ENCODE measurements at regions not wholly inside any gene's neighbourhood (a gene's known extent, or its start where the extent isn't known, plus 50 kb on each side); places are given as distances from the start of the nearest gene placed in this dataset.

DNA sequence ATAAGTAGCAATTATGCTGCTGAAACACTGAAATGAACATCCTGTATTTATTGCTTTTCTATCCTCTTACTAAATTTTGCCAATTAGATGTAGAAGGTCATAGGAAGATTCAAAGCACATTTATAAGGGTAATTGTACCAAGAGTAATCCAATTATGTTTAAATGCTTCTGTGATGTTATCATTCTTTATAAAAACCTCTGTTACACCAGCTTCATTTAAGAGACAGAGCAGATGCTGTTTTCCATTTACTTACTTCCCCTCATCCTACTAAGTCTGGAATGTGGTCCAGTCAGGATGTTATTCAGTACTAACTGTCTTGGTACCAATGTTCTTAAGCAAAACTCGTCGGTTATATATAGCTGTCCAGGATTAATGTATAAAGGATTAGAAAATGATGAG, 539.6 kb downstream of the PDHA2 start:
- DNase-seq (ENCODE audit: low spot score): no peak
- TF ChIP-seq, protein P1, sequence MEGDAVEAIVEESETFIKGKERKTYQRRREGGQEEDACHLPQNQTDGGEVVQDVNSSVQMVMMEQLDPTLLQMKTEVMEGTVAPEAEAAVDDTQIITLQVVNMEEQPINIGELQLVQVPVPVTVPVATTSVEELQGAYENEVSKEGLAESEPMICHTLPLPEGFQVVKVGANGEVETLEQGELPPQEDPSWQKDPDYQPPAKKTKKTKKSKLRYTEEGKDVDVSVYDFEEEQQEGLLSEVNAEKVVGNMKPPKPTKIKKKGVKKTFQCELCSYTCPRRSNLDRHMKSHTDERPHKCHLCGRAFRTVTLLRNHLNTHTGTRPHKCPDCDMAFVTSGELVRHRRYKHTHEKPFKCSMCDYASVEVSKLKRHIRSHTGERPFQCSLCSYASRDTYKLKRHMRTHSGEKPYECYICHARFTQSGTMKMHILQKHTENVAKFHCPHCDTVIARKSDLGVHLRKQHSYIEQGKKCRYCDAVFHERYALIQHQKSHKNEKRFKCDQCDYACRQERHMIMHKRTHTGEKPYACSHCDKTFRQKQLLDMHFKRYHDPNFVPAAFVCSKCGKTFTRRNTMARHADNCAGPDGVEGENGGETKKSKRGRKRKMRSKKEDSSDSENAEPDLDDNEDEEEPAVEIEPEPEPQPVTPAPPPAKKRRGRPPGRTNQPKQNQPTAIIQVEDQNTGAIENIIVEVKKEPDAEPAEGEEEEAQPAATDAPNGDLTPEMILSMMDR (IDR thresholded peaks at IDR 0.05; ENCODE audit: borderline replicate concordance, control extremely low read depth, extremely low read depth, insufficient read depth, missing control alignments): no peak
- in situ Hi-C loops (cut with MboI; ENCODE audit: low sequenced_read_pairs, unreplicated experiment): no loop called here

DNA sequence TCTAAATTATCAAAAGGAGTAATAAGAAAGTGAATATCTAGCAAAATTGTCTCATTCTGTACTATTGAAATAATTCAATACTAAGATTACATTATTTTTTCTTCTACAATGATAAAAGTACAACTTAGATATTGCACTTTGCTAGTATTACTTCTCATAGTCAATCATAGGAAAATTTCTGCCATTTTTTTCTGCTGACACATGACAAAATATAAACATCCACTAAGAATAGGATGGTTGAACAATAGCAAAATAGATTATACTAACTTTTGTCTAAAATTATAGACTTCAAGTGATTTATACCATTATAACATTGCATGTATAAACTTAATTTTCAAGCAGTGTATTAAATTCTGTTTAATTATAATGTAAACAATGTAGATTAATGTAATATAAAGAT, 540.2 kb downstream of the PDHA2 start:
- TF ChIP-seq, protein P1 (IDR thresholded peaks at IDR 0.05; ENCODE audit: borderline replicate concordance, control extremely low read depth, extremely low read depth, insufficient read depth, missing control alignments): no peak
- in situ Hi-C loops (cut with MboI; ENCODE audit: low sequenced_read_pairs, unreplicated experiment): no loop called here
- no peak for DNase-seq (ENCODE audit: low spot score)

DNA sequence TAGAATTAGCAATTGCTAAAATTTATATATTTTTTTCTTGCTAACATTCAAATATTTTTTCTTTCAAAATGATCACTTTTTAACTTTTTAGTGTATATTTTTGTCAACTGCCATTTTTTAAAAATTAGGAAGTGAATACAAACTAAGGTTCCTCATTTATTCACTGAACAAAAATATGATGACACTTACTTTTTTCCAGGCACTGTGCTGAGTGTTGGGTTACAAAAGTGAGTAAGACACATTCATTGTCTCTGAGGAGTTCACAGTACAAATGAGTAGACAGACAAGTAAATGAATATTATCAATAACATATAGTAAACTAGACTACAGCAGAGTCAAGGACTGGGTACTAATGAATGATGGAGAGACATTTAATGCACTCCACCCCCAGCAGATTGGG, 543.5 kb downstream of the PDHA2 start:
- in situ Hi-C loops (cut with MboI; ENCODE audit: low sequenced_read_pairs, unreplicated experiment): no loop called here
- TF ChIP-seq, protein P1 (IDR thresholded peaks at IDR 0.05; ENCODE audit: borderline replicate concordance, control extremely low read depth, extremely low read depth, insufficient read depth, missing control alignments): no peak
- DNase-seq (ENCODE audit: low spot score): no peak

DNA sequence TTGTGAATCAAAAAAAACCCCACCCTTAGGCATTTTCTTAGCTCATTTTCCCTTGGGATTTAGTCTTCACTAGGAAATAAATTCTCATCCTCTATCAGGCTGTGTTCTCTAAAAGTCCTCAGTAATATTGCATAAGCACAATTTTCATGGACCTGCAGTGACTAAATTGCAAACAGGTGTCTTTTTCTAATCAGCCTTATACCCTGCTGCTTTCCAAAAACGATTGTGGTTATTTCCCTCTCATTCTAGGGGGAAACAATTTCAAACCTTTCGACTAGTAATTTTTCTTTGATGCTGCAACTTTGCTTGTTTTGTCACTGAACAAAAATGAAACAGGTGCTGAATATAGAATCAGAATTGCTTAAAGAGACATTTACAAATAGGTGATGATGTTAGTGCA, 549.9 kb downstream of the PDHA2 start:
- DNase-seq (ENCODE audit: low spot score): no peak
- TF ChIP-seq, protein P1 (IDR thresholded peaks at IDR 0.05; ENCODE audit: borderline replicate concordance, control extremely low read depth, extremely low read depth, insufficient read depth, missing control alignments): no peak
- in situ Hi-C loops (cut with MboI; ENCODE audit: low sequenced_read_pairs, unreplicated experiment): no loop called here

DNA sequence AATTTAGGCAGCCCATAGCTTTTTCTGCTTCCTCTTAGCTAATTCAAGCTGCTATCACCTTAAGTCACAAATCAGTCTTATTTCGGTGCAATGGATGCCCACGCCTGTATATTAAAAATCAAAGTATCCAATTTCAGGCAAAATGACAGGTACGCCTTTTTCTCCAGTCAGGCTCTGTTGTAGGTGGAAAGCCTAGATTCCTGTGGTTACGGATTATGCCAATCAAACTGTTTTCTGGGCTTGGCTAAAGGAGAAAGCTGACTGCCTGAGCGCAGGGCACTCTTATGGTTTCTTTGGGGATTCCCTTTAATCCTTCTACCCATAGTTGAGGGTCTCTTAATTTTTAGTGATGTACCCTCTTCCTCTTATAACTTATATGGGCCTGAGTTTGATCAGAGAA, 550.5 kb downstream of the PDHA2 start:
- TF ChIP-seq, protein P1 (IDR thresholded peaks at IDR 0.05; ENCODE audit: borderline replicate concordance, control extremely low read depth, extremely low read depth, insufficient read depth, missing control alignments): no peak
- no peak for DNase-seq (ENCODE audit: low spot score)
- in situ Hi-C loops (cut with MboI; ENCODE audit: low sequenced_read_pairs, unreplicated experiment): no loop called here

DNA sequence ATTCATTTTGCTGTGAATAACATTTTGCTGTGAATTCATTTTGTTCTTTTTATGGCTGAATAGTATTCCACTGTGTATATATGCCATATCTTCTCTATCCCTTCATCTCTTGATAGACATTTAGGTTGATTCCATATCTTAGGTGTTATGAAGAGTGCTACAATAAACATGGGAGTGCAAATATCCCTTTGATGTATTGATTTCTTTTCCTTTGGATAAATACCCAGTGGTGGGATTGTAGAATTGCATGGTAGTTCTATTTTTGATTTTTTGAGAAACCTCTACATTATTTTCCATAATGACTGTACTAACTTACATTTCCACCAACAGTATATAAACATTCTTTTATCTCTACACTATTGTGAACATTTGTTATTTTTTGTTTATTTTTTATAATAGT, 555.9 kb downstream of the PDHA2 start:
- in situ Hi-C loops (cut with MboI; ENCODE audit: low sequenced_read_pairs, unreplicated experiment): no loop called here
- DNase-seq (ENCODE audit: low spot score): no peak
- TF ChIP-seq, protein P1 (IDR thresholded peaks at IDR 0.05; ENCODE audit: borderline replicate concordance, control extremely low read depth, extremely low read depth, insufficient read depth, missing control alignments): no peak

DNA sequence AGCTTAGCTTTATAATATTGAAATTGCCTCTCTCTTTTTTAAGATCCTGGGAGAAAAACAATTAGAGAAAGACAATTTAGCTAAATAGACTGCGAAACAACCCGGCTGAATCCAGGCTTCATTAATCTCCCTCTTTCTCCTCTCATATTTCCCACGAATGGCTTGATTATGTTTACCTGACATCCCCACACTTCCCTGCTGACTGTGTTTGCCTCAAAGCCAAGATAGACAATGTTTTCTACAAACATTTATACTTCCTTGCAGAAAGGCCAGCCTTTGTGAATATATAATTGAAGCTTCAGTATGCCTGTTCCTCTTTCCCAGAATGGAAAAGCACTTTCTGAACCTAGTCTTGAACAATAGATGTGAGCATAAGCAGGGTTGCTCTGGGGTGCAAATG, 566.8 kb downstream of the PDHA2 start:
- DNase-seq (ENCODE audit: low spot score): no peak
- TF ChIP-seq, protein P1 (IDR thresholded peaks at IDR 0.05; ENCODE audit: borderline replicate concordance, control extremely low read depth, extremely low read depth, insufficient read depth, missing control alignments): no peak
- in situ Hi-C loops (cut with MboI; ENCODE audit: low sequenced_read_pairs, unreplicated experiment): no loop called here

Data from GM13976 (cell line).